Lung microvascular endothelial cell (primary cell): ENCODE measurements at regions not wholly inside any gene's neighbourhood (a gene's known extent, or its start where the extent isn't known, plus 50 kb on each side); places are given as distances from the start of the nearest gene placed in this dataset.
"Not testable (repeated sequence)": the region's sequence is repeated elsewhere in the genome, so short reads cannot be mapped to it uniquely, and the experiment has no call there.

Source experiments
- DNase-seq, 2 donors: peaks; one replicate each; pipeline versions ENCODE4 v3.0.0 to v3.0.0-alpha.2; 2010; ENCODE audit warnings: low read depth in 2 of 2

DNA sequence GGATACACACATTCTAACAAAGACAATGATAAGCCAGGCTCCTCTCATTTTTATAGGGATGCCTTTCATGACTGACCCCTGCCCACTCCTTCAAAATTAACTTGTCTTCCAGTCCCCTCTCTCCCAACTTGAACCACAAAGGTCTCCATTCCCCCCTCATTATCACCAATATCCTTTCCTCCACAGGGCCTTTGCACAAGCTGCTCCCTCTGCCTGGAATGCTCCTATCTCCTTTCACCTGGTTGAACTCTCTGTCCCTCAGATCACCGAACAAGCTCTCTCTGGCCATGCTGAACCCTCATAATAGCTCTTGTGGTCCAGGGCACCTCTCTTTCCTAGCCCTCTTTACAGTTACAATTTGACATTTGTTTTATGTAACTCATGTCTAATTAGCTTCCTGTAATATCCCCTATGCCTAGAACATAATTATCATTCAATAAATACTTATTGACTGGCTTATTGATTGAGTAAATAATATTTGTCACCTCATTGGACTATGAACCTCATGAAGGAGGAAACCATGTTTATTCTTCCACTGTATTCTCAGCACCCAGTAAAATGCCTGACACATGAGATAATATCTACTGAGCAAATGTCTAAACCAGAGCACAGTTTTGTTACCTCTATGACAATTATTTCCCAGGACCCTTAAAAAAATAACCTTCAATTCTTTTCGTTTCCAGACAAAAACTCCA is 266.3 kb upstream of the RASGEF1B start:
- no peak for DNase-seq

DNA sequence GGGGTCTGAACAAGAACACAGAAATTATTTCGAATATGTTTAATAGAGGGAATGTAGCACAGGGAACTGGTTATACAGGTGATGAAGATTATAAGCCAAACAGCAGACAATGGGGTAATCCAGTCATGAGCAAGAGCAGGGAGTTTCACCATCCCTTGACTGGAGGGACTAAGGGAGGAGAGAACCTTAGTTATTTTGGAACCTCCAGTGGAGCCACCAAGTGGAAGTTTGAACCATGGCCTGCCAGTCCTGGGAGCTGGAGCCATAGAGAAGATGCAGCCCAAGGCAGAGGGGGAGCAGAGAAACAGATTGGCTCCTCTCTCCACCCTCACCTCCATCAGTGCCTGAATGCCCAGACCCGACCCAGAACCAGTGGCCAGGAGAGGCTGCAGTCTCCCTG is 264.6 kb upstream of the RASGEF1B start:
- DNase-seq: no peak

DNA sequence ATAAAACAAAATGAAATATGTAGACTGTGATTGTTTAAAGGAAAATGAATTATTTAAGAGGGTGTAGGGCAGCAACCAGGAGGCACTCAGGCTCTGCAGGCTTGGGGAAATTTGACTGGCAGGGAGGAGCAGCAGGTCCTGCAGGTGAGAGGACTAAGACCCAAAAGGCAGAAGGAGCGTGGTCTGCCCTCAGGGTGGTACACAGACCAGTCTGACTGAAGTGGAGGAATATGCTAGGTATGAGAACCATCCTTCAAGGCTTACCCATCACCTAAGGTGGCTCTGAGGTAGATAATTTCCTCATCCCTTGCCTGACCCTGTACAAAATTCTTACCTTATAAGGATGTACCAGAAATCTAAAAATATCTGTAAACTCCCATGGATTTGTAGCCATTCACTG is 261.3 kb upstream of the RASGEF1B start:
- no peak for DNase-seq

DNA sequence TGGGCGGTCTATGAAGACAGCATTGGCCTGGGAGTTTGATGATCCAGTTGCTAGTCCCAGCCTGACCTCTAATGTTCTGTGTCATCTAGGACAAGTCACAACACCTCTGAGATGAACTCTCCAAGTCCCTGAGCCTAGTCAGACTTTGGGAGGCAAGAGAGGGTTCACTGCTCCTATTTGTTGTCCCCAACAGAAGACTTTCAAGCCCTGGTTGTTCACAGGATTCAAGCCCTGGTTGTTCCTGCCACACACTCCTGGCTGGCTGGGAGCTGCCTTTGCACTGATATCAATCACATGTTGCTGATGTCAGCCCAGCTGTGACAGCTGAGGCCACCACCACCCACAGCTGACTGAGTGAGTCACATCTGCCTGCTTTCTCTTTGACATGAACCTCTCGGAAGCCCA is 253.2 kb upstream of the RASGEF1B start:
- DNase-seq: peak in 1 of 2 donors; percentile 15

DNA sequence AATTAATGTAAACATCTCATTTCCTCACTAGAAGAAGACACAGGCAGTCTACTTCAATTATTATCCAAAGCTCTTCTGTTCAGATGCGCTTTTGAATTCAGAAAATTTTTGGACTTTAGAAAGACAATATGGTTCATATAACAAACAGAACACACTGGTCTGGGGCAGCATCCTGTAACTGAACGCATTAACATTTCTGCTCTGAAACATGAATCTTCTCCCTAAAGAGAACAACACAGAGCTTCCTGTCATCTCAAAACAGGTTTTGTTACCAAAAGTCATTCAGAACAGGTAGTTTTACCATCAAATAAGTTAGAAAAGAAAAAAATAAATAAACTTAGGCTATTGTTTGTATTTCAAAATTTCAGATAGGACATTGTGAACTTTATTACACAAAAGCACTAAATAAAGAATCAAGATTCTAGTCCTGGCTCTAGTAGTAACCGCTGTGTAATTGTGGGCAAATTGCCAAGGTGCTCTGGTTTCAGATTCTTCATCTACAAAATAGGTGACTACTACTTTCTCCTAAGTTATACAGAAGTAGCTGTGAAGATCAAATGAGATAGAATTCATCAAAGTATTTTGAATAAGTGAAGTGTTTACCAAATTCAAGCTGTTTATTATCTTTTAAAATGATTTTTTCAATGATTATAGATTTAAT is 252.3 kb upstream of the RASGEF1B start:
- DNase-seq: peak in 1 of 2 donors; percentile 3

DNA sequence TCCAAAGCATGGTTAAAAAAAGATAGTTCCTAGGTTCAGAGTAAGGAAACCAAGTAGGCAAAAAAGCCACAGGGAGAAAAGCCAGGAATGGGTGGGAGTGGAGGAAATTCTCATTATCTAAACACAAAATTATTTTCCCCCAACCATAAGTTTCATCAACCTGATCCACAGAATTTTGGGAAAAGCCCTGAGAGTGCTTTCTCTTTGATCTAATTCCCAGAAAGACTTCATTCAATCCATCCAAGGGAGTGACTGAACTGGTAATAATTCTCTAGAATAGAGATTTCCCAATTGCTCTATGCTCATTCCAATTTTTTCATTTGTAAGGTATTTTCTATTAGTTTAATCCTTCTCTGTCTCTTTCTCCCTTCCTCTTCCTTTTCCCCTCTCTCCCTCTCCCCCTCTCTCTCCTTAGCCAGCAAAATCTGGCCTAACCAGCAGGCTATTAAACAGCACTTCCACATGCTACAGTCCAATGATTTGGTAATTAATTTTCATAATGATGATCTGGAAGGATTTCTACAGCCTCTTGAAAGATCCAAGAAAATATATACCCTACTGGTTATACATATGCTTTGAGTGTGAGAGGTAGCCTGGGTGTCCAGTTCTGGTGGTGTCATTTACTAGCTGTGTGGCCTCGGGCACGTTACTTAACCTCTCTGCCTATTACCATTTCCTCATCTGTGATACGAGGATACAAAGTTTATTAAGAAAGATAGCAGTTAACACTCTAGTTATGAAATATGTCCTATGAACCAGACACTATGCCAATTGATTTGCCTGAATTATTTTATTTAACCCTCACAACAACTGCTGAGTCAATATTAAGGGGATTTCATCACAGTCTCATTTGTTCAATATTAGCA is 251.5 kb upstream of the RASGEF1B start:
- no peak for DNase-seq

DNA sequence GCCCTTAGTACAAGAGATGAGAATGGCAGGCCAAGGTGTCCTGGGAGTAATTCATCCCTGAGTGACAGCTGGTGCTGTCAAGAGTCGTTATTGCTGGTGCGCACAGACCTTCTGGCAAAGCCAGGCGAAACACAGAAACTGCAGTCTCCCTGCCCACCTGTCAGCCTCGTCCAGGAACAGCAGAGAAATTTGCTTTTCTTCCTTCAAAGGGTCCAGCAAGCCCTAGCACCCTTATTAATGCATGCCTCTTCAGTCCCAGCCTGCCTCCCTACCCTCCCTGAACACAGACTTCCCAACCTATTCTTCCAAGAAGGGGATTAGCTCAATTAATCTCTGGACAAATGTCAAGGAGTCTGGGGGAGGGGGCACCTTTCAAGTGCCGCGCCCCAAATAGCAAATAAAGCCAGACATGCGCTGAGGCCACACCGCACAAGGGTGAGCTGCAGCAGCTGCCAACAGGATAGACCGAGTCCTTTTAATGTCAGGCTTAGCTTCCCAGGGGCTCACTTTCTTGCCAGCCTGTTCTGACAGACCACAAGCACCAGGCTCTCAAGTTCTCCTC is 250.7 kb upstream of the RASGEF1B start:
- DNase-seq: no peak

DNA sequence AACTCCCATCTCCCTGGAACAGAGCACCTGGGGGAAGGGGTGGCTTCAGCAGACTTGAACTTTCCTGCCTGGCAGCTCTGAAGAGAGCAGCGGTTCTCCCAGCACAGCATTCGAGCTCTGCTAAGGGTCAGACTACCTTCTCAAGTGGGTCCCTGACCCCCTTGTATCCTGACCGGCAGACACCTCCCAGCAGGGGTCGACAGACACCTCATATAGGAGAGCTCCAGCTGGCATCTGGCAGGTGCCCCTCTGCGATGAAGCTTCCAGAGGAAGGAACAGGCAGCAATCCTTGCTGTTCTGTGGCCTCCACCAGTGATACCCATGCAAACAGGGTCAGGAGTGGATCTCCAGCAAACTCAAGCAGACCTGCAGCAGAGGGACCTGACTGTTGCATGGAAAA is 244.1 kb upstream of the RASGEF1B start:
- DNase-seq: no peak

DNA sequence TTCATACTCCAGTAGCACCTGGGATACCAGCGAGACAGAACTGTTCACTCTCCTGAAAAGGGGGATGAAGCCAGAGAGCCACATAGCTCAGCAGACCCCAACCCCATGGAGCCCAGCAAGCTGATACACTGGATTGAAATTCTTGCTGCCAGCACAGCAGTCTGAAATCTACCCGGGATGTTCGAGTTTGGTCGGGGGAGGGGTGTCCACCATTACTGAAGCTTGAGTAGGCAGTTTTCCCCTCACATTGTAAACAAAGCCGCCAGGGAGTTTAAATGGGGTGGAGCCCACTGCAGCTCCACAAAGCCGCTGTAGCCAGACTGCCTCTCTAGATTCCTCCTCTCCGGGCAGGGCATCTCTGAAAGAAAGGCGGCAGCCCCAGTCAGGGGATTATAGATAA is 243.7 kb upstream of the RASGEF1B start:
- DNase-seq: not testable (repeated sequence)

DNA sequence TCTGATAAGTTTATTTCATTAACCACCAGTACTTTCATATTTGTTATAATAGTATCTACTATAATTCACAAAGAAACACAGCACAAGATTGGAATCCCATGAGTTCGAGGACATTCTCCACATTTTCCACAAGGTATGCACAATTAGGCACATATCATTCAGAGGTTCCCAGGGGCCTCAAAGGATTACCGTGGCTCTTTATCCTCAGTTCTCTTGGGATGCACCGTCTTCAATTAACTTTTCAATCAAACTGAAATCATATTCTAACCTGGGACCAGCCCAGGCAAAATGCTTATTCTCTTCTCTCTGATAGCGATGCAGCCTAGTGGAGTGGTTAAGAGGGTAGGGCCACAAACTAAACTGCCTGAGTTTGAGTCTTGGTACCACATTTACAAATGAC is 242.6 kb upstream of the RASGEF1B start:
- no peak for DNase-seq

DNA sequence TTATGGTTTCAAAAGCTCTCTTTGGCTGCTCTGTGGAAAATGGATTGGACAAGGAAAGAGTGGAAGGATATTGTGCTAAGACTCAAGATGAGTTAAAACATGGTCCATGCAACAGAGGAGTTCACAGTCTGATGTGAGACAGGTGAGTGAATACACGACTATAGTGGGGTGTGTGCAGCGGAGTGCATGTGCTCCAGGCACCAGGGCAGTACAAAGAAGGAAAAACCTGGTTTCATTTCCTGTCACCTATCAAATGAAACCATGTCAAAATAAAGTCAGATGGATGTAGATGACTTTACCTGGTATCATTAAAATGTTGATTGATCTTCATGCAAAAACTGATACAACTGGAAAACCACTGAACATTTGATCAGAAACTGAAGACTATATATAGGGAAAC is 241.0 kb upstream of the RASGEF1B start:
- DNase-seq: no peak

DNA sequence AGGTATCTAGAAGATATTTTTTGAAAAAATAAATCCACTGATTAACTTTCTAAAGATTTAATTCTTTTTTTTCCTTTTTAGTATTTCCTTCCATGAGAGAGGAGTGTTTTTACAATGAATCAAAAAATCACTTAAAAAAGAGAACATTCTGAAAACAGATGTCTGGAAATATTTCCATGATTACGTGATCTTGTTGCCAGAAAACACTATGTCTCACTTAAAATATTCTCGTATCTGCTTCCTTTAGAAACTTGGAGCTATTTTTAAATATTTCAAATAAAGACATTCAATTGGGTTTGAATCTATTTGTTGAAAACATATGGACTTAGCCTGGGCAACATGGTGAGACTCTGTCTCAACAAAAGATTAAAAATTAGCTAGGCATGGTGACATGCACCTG is 232.8 kb upstream of the RASGEF1B start:
- DNase-seq: no peak

DNA sequence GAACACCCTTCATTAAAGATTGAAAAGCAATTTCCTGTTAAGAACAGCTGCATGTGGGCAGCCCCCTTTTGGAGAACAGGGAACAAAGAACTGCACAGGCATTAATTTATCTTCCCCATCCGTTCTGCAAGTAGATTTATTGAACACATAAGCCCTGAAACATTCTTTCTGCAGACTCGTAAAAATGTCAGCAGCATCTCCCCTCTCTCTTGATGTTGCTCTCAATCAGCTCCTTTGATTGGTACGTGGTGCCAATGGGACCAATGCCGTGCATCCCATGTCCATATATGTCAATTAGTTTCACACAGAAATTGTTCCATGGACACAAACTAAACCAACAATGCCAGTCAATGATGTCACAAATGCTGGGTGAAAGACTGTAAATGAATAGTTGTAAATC is 228.5 kb upstream of the RASGEF1B start:
- no peak for DNase-seq

DNA sequence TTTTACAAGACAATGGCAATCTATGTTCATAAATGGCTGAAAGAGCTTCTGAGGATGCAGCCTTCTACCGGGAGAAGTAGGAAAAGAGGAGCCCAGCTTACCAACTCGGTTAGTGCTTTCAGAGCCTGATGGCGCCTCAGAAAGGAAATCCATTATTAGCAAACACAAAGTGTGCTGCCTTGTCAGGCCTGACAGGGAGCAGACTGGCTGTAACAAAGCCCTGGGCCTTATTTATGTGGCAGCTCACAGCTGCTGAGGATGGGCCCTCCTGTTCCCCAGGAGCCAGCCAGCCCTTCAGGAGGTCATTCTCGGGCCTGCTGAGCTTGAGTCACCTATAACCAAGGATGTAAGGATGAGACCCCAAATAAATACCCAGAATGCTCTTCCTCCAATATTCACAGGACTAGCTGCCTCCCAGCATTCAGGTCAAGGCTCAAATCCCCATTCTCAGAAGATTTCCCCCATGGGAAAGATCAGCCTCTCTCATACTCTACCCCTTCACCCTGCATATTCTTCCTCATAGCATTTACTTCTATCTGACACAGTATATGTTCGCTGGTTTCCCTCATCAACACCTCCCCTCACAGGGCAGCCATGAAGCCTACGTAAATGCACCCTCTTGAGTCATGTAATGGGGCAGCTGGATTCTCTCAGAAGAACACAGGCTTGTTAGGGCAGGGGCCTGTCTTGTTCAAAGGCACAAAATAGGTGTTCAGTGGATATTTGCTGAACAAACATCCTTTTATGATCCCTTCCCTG is 227.0 kb upstream of the RASGEF1B start:
- DNase-seq: no peak

DNA sequence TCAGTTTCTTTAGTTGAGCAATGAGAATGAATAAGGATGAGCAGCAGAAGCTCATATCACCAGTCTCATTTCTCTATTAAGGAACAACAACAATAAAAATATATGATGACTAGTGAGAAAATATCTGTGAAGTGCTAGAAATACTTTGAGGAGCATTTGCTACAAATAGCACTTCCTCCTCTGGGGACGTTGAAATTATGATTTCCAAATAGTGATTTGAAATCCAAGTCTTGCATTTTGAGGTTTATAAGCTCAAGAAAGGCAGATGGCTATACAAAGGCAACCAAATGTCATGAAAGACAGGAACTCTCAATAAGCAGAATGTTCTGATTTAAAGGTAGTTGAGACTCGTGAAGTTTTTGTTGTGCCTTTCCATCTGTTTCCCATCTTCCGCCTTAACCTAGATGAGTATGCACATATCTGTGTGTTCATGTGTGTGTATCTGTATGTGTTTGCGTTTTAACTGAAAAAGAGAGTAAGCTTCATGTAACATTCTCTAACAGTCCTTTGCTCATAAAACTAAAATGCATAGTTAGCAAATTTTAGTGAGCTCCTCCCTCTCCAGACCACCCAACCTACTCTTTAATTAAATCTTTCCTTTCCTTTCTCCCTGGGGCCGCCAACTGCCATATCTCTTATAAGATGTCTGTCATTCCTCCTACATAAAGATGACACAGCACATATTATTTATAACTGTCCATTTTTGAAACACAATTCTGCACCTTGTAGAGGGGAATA is 222.6 kb upstream of the RASGEF1B start:
- no peak for DNase-seq

DNA sequence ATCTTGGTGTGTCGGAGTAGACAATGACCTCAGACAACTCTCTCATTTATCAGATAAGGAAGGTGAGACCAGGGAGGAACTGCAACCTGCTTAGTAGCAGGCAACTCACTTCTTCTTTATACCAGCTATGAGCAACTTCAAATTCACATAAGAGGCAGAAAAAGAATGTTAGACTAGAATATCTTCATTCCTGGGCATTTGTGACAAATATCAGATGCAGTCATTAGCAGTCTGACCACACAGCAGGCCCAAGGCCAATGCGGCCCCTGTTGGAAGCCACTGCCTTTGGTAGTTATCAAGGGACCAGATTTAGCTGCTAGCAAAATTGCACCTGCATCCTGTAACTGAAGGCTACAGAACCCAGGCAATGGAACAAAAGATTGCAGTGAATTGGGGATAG is 219.2 kb upstream of the RASGEF1B start:
- DNase-seq: no peak

DNA sequence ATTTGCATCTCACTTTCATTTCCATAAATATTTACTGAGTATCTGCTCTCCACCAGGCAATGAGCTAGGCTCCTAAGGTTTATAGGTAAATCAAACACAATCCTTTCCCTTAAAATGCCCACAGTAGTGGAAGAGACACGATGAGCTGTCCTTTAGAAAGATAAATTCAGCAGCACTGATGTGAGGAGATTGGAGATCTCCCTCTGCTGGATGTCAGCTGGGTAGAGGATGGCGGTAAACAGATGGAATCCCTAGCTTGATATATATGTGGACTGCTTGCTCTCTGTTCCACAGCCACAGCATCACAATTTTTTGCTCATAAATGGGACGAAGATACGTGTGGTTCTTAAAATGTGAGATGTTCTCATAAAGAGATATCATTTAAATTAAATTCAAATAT is 216.4 kb upstream of the RASGEF1B start:
- DNase-seq: no peak

DNA sequence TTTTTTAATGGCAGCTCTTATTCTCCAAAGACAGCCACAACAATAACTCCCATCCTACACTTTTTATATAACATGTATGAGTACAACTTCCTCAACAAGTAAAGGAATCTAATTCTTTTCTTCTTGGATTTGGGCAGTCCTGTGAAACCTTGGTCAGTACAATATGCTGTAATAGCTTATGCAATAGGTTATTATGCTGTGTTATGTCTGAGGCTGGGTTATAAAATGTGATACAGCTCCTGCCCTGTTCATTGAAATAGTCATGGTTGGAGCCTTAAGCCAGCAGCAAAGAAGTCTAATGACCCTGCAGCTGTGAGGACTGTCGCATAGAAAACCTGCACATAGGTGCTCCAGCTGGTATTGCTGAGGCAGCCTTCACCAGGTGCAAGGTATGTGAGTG is 215.8 kb upstream of the RASGEF1B start:
- no peak for DNase-seq

DNA sequence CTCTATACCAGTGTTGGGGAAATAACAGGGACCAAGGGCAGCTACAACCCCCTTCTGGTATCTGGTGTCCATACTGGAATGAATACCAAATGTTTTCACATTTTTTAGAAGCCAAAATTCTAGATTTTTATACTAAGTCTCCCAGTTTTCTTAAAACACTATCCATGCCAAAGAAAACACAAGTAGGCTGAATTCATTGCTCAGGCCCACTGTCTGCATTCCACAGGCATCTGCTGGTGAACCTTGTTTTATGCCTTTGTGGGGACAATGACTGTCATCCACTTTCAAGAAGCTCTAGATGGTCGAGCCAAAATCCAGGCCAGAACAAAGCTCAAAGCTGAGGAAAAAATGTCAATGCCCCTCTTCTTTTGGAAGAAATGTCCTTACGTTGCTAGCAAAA is 213.4 kb upstream of the RASGEF1B start:
- DNase-seq: no peak

DNA sequence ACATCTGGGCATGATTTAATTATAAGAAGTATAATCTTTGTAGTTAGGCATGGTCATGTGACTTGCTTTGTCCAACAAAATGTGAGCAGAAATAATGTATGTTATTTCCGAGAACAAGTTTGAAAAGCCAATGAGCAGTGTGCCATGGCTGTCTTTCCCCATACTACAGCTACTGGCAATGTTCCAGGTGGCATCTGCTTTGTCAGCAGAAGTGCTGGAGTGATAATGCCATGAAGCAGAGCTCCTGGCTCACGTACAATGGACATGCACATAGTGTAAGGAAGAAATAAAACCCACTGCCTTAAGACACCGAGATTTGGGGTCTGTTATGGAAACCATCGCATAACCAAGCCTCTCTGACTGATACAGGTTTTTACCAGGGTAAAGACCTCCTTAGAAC is 212.6 kb upstream of the RASGEF1B start:
- DNase-seq: no peak

DNA sequence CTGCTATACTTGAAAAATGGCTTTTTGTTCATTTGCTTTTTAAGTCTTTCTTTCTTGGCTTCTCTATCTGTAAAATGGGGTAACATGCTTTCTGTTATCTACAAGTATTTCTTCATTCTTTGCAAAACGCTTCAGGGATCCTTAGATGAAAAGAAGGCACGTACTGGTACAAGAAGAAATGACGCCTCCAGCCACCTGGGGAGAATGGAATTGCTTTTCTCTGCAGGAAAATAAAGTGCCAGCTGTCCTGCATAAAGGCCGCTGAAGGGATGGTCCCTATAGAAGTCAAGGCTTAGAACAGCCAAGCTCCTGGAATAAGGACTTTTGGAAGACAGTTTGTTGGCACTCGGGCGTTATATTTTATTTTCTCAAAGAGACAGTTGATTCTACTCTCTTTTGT is 210.8 kb upstream of the RASGEF1B start:
- no peak for DNase-seq
